GM19463 (cell line): ENCODE measurements at regions not wholly inside any gene's neighbourhood (a gene's known extent, or its start where the extent isn't known, plus 50 kb on each side); places are given as distances from the start of the nearest gene placed in this dataset.
"Not testable (repeated sequence)": the region's sequence is repeated elsewhere in the genome, so short reads cannot be mapped to it uniquely, and the experiment has no call there.

Experiments used
- ATAC-seq: cut with Tn5 transposase; IDR thresholded peaks from one replicate; pipeline ENCODE4 v1.9.1; 2021; ENCODE audit warnings: mild to moderate bottlenecking, moderate library complexity; ENCODE audit not compliant: unreplicated experiment

DNA sequence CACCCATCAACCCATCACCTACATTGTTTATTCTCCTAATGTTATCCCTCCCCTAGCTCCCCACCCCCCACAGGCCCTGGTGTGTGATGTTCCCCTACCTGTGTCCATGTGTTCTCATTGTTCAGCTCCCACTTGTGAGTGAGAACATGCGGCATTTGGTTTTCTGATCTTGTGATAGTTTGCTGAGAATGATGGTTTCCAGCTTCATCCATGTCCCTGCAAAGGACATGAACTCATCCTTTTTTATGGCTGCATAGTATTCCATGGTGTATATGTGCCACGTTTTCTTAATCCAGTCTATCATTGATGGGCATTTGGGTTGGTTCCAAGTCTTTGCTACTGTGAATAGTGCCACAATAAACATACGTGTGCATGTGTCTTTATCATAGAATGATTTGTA lies 118.1 kb upstream of the IER5L start:
- ATAC-seq, result not testable (repeated sequence)

DNA sequence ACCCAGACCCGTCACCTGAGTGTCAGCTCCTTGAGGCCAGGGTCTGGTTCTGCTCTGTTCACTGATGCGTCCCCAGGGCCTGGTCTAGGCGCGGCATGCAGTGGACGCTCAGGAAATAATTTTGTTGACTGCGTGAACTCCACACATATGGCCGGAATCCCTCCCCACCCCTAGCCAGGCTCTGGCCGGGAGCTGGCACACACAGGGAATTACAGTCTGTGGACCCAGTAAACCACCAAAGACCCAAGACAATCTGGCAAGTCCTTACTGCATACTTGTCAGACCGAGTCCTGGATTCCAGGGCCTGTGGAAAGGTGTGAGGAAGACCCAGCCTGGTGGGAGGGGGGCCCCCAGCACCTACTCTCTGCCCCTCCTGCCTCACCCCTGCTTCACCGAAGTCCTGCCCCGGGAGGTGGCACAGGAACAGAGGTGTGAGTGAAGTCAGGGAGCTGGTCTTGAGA lies 113.0 kb upstream of the IER5L start:
- no peak for ATAC-seq

DNA sequence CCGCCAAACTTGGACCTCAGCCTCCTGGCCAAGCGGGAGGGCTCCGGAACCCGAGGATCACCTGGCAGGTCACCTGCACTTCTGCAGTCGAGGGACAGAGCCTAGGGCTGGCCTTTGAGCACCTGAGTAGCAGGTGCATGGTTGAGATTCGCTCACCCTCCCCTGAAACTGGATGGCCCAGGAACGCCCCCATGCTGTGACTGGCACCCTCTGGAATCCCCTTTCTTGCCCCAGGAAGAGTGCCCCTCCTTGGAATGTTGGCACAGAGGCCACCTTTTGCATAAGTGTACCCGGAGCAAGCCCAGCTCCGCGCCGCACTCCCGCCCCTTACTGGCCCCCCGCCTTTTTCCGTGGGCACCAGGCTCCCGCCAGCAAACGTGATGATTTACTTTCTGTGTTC lies 112.5 kb upstream of the IER5L start:
- no peak for ATAC-seq

DNA sequence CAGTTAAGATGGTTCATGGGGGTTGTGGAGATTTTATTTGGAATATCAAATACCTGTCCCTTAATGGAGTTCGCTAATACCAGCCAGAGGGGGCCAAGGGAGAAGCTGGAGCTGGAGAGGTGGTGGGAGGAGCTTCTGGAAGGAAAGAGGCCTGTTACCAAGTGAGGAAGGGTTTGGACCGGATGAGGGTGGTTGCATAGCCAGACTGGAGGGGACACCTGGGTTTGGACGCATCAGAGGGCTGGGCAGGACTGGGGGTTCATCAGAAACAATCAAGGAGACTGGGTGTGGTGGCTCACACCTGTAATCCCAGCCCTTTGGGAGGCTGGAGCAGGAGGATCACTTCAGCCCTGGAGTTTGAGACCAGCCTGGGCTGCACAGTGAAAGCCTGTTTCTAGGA lies 111.8 kb upstream of the IER5L start:
- ATAC-seq, result no peak

DNA sequence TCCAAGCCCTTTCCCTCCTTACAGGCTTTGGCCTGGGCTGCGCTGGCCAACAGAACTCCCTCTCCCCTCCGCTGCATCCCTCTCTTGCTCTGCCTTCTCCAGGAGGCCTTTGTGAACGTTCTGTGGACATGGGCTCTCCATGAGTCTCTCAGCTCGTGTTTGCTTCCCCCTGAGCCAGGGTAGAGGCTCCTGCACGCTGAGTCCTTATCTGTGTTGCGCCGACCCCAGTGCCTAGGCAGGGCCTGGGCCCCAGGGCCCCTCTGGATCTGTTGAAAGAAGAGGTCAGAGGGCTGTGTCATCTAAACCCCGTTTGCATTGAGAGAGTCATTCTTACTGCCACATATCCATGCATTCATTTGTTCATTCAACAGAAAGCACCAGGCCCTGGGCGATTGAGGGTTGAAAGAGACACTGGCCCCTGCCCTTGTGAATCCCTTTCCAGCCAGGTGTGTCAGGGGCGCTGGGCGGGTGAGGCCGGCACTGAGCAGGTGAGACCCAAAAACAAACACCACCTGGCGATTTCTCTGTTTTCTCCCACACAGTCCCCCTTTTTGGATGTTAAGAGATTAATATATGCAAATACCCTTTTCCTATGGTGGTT lies 111.2 kb upstream of the IER5L start:
- ATAC-seq, result no peak

DNA sequence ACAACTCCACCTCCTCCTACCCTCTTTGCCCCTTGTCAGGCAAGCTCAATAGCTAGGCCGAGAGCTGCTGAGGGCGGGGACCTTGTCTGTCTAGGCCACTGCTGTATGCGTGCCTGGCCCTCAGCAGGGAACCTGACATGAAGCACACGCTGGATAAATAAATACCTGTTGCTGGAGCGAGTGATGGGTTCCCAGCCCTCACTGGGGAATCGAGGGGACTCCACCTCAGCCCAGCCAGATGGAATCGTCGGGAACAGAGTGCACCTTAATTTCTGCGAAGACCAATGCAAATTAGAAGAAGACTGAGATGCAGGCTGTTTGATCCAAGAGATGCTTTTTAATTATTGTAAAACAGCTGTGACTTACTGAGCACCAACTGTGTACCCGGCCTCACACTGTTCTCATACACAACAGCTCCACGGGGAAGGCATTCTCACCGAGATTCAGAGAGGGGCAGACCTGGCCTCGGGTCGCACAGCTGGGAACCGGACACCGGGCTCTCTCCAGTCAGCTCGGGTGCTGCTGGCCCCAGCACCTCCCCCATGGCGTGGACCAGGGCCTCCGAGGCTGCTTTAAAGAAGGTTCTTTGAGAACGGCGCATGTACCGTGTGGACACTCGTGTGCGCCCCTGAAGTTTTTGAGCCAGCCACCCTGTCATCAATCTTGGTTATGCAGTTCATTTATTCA lies 109.7 kb upstream of the IER5L start:
- no peak for ATAC-seq

DNA sequence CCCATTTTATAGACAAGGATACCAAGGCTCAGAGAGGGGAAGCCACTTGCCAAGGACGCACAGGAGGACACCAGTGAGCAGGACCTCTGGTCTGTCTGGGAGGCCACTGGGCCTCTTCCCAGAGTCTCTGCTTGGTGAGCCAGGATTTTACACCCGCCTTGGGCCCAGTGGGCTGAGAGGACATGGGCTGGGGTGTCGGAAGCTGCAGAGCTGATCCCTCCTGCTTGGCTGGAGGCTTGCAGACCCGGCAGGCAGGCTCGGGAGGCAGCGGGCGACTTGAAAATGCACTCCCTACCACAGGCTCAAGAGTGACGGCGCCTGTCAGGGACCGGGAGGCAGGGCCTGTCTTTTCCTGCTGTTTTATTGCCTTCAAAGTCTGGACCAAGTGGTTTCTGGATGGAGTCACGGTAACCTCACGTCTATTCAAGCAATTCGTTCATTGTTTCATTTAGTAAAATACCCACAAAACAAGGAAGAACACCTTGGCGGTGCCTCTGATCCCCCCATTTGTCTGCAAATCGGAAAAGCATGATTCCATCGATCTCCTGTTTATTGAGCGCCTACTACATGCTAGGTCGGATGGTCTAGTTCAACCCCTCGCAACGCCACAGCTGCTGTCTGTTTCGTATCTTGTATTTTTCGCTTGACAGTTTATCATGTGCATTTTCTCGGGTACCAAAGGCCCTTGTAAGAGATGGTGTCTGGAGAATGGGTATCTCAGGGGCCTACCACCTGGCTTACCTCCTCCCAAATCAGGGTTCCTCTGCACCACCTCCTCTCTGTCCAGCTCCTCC lies 108.1 kb upstream of the IER5L start:
- ATAC-seq, result no peak

DNA sequence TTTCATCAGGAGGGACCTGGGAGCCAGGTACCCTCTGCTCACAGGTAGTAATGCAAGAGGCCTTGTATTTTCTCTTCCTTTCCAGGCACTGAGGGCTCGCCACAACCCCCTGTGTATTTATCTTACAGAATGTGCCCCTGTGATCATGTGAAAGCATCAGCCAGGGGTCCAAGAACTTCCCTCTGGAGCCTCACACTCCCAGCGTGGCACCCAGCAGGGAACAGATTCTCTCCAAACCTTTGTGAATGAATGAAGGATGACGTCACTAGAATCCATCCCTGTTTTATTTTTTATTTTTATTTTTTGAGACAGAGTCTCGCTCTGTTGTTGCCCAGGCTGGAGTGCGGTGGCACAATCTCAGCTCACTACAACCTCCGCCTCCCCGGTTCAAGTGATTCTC lies 107.3 kb upstream of the IER5L start:
- no peak for ATAC-seq

DNA sequence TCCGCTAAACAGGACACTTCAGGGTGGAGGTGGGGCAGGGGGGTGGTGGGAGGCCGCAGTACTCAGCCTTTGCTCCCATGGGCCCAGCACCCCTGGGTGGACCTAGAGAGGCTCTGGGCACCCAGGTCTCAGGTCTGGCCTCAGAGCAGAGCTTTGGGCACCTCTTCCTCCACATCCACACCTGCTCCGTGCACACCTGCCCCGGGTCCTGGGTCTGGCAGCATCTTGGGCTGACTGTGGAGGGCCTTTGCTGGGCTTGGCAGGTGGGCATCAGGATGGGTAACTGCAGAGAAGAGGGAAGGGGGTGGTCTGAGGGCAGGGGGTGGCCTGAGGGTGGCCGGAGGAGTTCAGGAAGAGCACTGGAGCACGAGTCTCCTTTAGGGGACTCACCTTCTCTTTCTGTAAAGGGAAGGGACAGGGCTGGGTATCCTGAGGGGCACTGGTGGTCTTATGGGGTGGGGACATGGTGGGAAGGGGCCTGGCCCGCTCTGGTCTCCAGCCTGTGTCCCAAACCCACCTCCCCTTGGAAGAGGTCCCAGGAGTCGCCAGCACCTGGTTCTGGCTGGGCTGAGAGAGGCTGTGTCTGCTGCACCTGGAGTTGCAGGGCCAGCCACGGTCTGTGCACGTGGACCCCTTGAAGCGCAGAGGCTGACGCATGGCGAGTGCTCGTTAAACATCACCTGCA lies 106.7 kb upstream of the IER5L start:
- ATAC-seq, result no peak

DNA sequence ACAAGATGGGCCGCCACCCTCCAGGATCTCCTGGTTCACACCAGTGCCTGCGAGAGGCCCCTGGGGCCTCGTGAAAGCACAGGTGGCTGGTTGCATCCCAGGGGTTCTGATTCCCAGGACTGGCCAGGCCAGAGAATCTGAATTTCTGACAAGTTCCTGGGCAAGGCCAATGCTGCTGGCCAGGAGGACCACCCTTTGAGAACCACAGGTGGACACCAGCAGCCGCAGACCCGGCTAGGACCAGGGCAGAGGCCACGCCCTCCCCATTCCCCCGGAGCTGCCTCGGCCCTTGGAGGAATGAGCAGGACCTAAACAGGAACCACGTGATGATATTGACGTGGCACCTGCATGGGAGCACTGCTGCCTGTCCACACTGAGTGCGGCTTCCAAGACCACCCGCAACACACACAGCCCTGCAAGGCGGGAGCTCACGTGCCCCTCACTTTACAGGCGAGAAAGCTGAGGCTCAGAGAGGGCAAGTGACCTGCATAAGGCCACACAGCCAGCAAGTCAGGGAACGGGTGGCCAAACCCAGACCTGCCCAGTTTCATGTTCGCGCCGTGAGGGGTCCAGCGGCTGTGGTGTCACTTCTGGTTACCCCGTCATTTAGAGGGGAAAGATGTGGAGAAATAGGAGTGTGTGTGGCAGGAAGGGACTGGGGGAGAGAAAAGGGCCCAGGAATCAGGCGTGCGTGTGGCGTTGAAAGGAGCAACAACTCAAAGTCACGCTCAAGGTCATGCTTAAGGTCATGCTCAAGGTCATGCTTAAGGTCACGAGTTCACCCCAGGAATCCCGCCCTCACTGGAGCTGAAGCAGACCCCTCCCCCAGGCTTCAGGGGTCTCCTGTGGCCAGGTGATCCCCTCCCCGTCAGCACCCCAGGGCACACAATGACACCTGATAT lies 105.9 kb upstream of the IER5L start:
- no peak for ATAC-seq

DNA sequence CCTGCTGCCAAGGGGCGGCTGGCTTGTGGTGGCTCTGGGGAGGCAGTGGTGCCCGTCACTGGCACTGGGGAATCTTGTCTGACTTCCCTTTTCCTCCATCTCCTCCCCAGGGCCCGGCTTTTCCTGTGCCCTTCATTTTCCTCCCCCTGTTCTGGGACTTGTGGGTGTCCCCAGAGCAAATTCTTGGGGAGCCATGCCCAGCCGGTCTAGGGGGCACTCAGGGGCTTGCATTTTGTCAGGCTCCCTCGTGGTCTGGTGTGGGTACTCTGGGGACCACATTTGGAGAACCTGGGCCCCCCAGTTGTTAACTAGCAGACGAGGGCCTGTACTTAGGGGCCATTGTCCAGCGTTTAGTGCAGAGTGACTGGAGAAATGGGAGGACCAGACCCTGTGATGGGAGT lies 105.2 kb upstream of the IER5L start:
- ATAC-seq, result no peak

DNA sequence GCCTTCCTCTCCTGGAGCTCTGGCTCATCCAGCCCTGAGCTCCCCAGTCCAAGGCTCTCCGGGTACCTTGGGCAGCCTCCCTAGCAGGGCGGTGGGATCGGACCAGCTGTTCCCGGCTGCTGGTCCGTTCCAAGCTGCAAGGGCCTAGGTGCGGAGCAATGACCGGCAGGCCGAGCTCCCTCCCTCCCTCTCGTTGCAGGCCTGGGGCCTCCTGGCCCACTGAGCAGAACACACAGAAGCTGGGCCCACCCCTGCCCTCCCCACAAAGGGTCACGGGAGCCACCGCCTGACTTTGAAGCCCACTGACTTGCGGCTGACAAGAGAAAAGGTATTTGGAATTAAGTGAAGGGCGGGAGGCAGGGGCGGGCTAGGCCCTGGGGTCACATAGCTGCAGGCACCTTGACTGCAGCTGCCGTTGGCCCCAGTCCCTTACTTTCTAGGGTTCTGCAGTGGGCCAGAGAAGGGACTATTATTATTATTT lies 104.7 kb upstream of the IER5L start:
- ATAC-seq, result no peak

DNA sequence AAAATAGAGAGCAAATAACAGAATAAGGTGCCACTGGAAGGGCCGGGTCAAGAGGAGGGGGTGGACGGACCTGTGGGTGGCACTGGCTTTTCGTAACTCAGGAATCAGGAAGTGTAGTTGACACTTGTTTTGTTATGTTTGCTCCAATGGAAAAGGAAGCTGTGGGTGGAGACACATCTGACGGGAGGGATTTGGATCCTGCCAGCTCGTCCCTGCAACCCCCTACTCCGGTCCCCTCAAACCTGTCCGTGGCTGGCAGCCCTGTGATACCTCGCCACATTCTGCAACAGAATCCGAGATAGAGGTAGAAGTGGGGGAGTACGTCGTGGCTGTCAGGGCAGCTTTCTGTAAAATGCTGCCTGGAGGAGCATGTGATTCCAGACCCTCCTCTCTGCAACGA lies 104.2 kb upstream of the IER5L start:
- ATAC-seq, result no peak

DNA sequence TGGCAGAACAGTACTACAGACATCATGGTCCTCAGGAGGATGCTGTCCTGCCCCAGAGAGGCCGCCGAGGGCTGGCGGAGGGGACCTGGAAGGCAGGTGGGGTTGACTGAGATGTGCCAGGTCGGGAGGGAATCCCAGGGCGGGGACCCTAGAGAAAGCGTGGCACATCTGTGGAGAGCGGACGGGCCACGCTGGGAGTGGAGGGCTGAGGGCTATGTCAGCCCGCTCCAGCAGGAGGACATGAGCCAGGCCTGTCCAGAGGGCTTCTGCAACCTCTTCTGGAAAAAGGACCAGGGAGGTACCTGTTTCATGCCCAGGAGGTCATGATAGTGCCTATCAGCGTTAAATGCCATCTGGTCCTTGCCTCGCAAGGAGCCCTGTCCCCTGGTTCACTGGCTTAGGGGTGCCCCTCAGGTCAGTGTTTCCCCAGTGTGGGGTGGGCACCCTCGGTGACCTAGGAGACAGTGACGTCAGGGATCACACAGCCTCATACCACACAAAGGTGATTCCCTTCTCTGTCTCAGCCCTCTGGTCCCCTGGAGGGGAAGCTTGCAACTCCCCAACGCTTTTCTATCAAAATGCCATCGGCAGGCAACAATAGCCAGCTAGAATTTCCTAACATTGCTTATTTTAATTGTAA lies 103.6 kb upstream of the IER5L start:
- no peak for ATAC-seq

DNA sequence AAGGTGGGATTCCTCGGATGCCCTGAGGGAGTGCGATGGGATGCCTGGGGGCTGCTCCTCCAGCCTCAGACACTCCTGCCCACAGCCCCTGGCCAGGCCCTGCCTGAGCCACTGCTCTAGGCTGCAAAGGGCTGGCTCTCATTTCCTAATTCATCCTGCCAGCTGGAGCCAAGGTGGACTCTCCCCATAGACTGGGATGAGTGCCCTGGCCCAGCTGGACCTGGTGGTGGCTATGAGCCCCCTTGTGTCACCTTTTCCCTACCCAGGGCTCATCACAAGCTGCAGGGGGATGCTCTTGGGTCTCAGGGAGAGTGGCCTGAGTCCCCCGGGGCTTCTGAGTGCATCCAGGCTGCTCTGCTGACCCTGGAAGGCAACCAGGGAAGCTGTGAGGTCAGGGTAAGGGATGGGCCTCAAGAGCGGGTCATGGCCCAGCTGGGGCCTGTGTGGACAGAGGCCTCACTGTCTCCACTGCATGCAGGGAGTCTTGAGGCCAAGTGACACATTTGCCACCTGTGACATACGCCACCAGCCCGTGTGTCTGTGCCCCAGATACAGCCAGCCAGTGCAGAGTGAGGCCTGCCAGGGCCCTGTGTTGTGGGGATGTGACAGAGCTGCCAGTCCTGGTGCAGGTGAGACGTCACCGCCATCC lies 102.7 kb upstream of the IER5L start:
- ATAC-seq, result no peak

DNA sequence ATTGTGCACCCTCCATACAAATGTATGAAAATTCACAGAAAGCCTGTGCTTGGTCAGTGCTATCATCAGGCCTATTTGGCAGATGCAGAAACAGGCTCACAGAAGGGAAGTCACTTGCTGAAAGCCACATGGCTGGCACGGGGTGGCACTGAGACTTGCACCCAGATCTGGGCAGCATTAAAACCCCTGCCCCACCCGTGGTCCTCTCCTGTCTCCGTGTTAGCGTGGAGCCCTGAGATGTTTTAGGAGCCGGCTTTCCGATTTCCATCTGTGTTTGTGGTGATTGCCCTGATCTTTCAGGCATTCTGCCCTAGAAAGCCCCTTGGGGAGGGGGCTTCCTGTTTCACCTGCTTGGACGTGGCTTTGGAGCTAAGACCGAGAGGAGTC lies 102.2 kb upstream of the IER5L start:
- ATAC-seq, result no peak

DNA sequence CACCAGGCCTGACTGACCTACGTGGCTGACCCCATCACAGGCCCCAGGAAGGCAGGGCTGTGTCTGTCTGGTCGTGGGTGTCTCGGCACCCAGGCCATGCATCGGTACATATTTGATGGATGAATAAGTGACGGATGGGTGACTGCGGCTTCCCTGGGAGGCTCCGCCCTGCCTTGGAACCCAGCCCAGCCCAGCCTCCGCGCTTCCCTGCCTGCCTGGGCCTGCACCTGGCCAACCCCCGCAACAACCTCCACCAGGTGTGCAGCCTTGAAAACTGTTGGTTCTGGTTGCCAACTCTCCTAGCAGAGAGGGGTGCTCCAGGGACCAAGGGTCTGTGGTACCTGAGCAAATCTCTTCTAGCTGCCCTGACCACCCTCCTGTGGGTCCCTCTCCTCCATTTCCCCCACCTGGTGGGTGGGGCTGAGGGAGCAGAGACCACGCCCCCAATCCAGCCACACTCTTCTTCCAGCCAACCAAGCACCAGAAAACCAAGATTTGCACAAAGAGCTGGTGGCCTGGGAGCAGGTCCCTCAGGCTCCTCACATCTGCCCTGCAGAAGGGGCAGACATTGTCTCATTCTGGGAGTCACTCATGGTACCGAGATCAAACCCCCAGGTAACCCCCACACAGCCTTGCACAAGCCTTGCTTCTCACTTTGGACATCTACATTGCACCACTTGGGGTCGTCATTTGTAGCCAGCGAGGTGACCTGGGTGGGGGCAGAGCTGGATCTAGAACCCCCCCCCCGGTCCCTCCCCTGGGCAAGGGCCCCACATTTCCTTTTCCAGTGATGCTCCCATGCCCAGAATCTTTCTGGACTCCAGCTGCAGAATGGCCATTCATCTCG lies 100.6 kb upstream of the IER5L start:
- ATAC-seq, result no peak

DNA sequence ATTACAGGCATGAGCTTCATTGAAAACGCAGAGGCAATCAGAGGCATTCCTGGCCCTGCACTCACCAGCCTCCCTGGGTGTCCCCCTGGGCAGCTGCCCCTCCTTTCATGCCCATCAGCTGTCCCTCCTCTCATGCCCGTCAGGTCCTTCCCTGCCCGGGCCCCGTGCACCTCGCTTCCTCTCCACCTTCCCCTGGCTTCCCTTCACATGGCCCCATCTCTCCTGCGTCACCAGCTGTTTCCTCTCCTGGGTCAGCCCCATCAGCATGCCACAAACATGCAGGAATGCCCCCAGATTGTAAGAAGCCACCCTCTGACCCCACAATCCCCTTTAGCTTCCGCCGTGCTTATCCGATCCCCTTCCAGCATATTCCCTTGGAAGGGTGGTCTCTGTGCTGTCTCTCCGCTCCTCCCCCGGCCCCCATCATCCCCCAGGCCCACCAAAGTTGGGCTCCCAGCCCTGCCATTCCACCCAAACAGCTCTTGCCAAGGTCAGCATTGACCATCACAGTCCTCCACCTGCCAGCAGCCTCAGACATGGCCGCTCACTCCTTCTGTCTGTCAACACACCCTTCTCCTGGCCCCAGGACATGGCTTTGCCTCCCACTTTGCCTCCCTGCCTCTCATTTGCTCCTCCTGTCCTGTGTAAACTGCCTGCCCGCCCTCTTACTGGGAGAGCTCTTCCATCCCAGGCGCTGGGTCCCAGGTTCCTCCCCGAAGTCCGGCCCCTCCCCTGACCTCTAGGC lies 98.6 kb upstream of the IER5L start:
- no peak for ATAC-seq
